Glutamatergic neuron (in vitro differentiated cells): ENCODE measurements at regions not wholly inside any gene's neighbourhood (a gene's known extent, or its start where the extent isn't known, plus 50 kb on each side); places are given as distances from the start of the nearest gene placed in this dataset.

Experiments used
- DNase-seq: peaks from one replicate; pipeline ENCODE4 v3.0.0; 2022
- H3K27ac Mint-ChIP-seq: one replicate; pipeline ENCODE4 v1.8.0; 2020; ENCODE audit warnings: mild to moderate bottlenecking, mixed read lengths, inconsistent platforms; ENCODE audit not compliant: unreplicated experiment
- H3K27me3 Mint-ChIP-seq: one replicate; pipeline ENCODE4 v1.8.0; 2020; ENCODE audit warnings: mild to moderate bottlenecking, moderate library complexity, mixed read lengths, inconsistent platforms; ENCODE audit not compliant: unreplicated experiment
- H3K36me3 Mint-ChIP-seq: one replicate; pipeline ENCODE4 v1.8.0; 2020; ENCODE audit warnings: mild to moderate bottlenecking, mixed read lengths, inconsistent platforms; ENCODE audit not compliant: unreplicated experiment
- H3K4me1 Mint-ChIP-seq: one replicate; pipeline ENCODE4 v1.8.0; 2020; ENCODE audit warnings: mild to moderate bottlenecking, low read depth, mixed read lengths, inconsistent platforms; ENCODE audit not compliant: unreplicated experiment
- H3K4me3 Mint-ChIP-seq: one replicate; pipeline ENCODE4 v1.8.0; 2020; ENCODE audit warnings: mild to moderate bottlenecking, mixed read lengths, inconsistent platforms; ENCODE audit not compliant: unreplicated experiment
- H3K9me3 Mint-ChIP-seq: one replicate; pipeline ENCODE4 v1.8.0; 2020; ENCODE audit warnings: mild to moderate bottlenecking, moderate library complexity, mixed read lengths, inconsistent platforms; ENCODE audit not compliant: unreplicated experiment
- TF ChIP-seq, protein P1 (sequence below): fragments of 200-600 bp; sonication (generic); IDR thresholded peaks from one replicate; pipeline ENCODE4 v1.5.0; 2021; ENCODE audit not compliant: partially characterized antibody, unreplicated experiment

DNA sequence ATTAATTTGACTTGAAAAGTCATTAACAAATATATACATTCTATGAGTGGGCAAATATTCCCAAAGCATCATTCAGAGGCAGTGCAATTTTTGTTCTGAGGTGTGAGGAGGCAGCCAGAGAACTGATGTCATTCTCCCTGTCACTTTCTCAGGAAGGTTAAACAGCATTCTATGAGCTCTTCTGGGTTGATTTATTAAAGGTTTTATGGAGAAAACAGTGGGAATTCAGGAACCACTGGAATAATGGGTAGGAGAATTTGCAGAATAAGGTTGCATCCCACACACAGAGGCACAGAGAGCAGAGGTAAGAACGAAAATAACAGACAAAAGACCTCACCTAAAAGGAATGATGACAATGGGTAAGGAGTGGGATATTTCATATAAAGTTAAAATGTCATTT, 860.6 kb downstream of the TFAP2A start:
- H3K4me1 Mint-ChIP-seq: no peaks in the 10 kb centered on the region
- H3K27me3 Mint-ChIP-seq: no peaks in the 10 kb centered on the region
- H3K9me3 Mint-ChIP-seq: peaks cover 3% of the 10 kb centered on the region
- DNase-seq: no peak
- peaks cover 5% of the 10 kb centered on the region for H3K36me3 Mint-ChIP-seq
- H3K4me3 Mint-ChIP-seq: no peak overlapping the region
- TF ChIP-seq, protein P1, sequence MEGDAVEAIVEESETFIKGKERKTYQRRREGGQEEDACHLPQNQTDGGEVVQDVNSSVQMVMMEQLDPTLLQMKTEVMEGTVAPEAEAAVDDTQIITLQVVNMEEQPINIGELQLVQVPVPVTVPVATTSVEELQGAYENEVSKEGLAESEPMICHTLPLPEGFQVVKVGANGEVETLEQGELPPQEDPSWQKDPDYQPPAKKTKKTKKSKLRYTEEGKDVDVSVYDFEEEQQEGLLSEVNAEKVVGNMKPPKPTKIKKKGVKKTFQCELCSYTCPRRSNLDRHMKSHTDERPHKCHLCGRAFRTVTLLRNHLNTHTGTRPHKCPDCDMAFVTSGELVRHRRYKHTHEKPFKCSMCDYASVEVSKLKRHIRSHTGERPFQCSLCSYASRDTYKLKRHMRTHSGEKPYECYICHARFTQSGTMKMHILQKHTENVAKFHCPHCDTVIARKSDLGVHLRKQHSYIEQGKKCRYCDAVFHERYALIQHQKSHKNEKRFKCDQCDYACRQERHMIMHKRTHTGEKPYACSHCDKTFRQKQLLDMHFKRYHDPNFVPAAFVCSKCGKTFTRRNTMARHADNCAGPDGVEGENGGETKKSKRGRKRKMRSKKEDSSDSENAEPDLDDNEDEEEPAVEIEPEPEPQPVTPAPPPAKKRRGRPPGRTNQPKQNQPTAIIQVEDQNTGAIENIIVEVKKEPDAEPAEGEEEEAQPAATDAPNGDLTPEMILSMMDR: no peak
- no peak overlapping the region for H3K27ac Mint-ChIP-seq

GRCh38 chr6:9553002-9553401, 861.9 kb downstream of the TFAP2A start:
- H3K9me3 Mint-ChIP-seq: peaks cover 3% of the 10 kb centered on the region
- no peak overlapping the region for H3K27ac Mint-ChIP-seq
- TF ChIP-seq, protein P1: no peak
- H3K4me3 Mint-ChIP-seq: no peak overlapping the region
- peaks cover 5% of the 10 kb centered on the region for H3K36me3 Mint-ChIP-seq
- no peaks in the 10 kb centered on the region for H3K27me3 Mint-ChIP-seq
- no peak for DNase-seq
- H3K4me1 Mint-ChIP-seq: no peaks in the 10 kb centered on the region

DNA sequence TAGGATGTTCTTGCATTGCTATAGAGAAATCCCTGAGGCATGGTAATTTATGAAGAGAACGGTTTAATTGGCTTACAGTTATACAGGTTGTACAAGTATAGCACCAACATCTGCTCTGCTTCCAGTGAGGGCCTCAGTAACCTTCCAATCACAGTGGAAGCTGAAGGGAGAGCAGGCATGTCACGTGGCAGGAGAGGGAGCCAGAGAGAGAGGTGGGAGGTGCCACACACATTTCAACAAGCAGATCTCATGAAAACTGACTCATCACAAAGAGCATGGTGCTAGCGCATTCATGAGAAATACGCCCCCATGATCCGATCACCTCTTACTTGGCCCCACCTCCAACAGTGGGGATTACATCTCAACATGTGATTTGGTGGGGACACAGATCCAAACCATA, 871.2 kb downstream of the TFAP2A start:
- no peaks in the 10 kb centered on the region for H3K9me3 Mint-ChIP-seq
- H3K27me3 Mint-ChIP-seq: no peaks in the 10 kb centered on the region
- H3K27ac Mint-ChIP-seq: no peak overlapping the region
- TF ChIP-seq, protein P1: no peak
- no peaks in the 10 kb centered on the region for H3K4me1 Mint-ChIP-seq
- H3K4me3 Mint-ChIP-seq: no peak overlapping the region
- H3K36me3 Mint-ChIP-seq: no peaks in the 10 kb centered on the region
- no peak for DNase-seq

GRCh38 chr6:9540534-9541126, 874.2 kb downstream of the TFAP2A start:
- no peak overlapping the region for H3K27ac Mint-ChIP-seq
- H3K27me3 Mint-ChIP-seq: no peaks in the 10 kb centered on the region
- no peaks in the 10 kb centered on the region for H3K4me1 Mint-ChIP-seq
- TF ChIP-seq, protein P1: peak; percentile 83
- H3K9me3 Mint-ChIP-seq: no peaks in the 10 kb centered on the region
- H3K4me3 Mint-ChIP-seq: no peak overlapping the region
- H3K36me3 Mint-ChIP-seq: no peaks in the 10 kb centered on the region
- no peak for DNase-seq

GRCh38 chr6:9540126-9540525, 874.7 kb downstream of the TFAP2A start:
- TF ChIP-seq, protein P1: no peak
- no peaks in the 10 kb centered on the region for H3K27me3 Mint-ChIP-seq
- no peaks in the 10 kb centered on the region for H3K9me3 Mint-ChIP-seq
- no peaks in the 10 kb centered on the region for H3K4me1 Mint-ChIP-seq
- H3K36me3 Mint-ChIP-seq: no peaks in the 10 kb centered on the region
- H3K27ac Mint-ChIP-seq: no peak overlapping the region
- DNase-seq: no peak
- no peak overlapping the region for H3K4me3 Mint-ChIP-seq
